ENCODE measurements at regions not wholly inside any gene's neighbourhood (a gene's known extent, or its start where the extent isn't known, plus 50 kb on each side); places are given as distances from the start of the nearest gene placed in this dataset.
"Not testable (repeated sequence)": the region's sequence is repeated elsewhere in the genome, so short reads cannot be mapped to it uniquely, and the experiment has no call there.

GRCh38 chr4:59650861-59651260 is 1549.3 kb upstream of the ADGRL3 start:
- no peak overlapping the region for H3K27ac ChIP-seq
- no peaks in the 10 kb centered on the region for H3K4me1 ChIP-seq (ENCODE audit: low read depth)
- H3K36me3 ChIP-seq = no peaks in the 10 kb centered on the region
- H3K4me3 ChIP-seq = no peak overlapping the region
- H3K27me3 ChIP-seq = no peaks in the 10 kb centered on the region
- TF ChIP-seq CTCF (IDR thresholded peaks at IDR 0.05; ENCODE audit: low read depth, low read length) = no peak
- DNase-seq (ENCODE audit: low read depth in 1 of 2, low spot score in 1 of 2) = no peak
- H3K9me3 ChIP-seq (ENCODE audit: low read depth) = no peaks in the 10 kb centered on the region

DNA sequence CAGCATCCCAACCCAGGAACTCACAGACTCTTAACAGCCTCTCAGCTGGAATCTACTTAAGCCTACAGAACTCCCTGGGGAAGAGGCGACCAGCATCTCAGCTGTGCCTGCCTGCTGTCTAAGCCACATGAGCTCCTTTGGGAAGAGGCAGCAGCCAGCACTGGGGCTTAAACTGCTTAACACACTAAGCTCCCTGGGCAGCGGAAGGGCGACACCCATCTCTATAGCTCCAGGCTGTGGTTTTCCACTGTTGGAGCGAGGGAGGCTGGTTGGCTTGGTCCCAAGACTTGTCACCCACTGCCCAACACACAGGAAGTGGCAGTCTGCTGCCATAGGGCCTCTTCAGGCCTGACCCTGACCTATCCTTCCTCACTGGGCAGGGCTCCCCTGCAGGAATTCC is 1544.1 kb upstream of the ADGRL3 start:
- H3K27me3 ChIP-seq = no peaks in the 10 kb centered on the region
- H3K9me3 ChIP-seq (ENCODE audit: low read depth) = no peaks in the 10 kb centered on the region
- no peaks in the 10 kb centered on the region for H3K36me3 ChIP-seq
- no peaks in the 10 kb centered on the region for H3K4me1 ChIP-seq (ENCODE audit: low read depth)
- no peak overlapping the region for H3K27ac ChIP-seq
- DNase-seq (ENCODE audit: low read depth in 1 of 2, low spot score in 1 of 2) = no peak
- no peak for TF ChIP-seq CTCF (IDR thresholded peaks at IDR 0.05; ENCODE audit: low read depth, low read length)
- H3K4me3 ChIP-seq = no peak overlapping the region

GRCh38 chr4:59664771-59665170 is 1535.4 kb upstream of the ADGRL3 start:
- Histone ChIP-seq H3K36me3 (no peaks in the 10 kb centered on the region), H3K4me3 (no peak overlapping the region), H3K9me3 (ENCODE audit: low read depth) (no peaks in the 10 kb centered on the region), H3K27me3 (no peaks in the 10 kb centered on the region), H3K27ac (no peak overlapping the region), H3K4me1 (ENCODE audit: low read depth) (no peaks in the 10 kb centered on the region)
- no peak for DNase-seq (ENCODE audit: low read depth in 1 of 2, low spot score in 1 of 2)
- no peak for TF ChIP-seq CTCF (IDR thresholded peaks at IDR 0.05; ENCODE audit: low read depth, low read length)

- H3K4me3 ChIP-seq = no peak overlapping the region
- no peak for DNase-seq (ENCODE audit: low read depth in 1 of 2, low spot score in 1 of 2)
- no peaks in the 10 kb centered on the region for H3K9me3 ChIP-seq (ENCODE audit: low read depth)
- H3K4me1 ChIP-seq (ENCODE audit: low read depth) = no peaks in the 10 kb centered on the region
- H3K36me3 ChIP-seq = no peaks in the 10 kb centered on the region
- TF ChIP-seq CTCF (IDR thresholded peaks at IDR 0.05; ENCODE audit: low read depth, low read length) = no peak
- H3K27ac ChIP-seq = no peak overlapping the region
- no peaks in the 10 kb centered on the region for H3K27me3 ChIP-seq
Observed at GRCh38 chr4:59666645-59667044, 1533.5 kb upstream of the ADGRL3 start.

DNA sequence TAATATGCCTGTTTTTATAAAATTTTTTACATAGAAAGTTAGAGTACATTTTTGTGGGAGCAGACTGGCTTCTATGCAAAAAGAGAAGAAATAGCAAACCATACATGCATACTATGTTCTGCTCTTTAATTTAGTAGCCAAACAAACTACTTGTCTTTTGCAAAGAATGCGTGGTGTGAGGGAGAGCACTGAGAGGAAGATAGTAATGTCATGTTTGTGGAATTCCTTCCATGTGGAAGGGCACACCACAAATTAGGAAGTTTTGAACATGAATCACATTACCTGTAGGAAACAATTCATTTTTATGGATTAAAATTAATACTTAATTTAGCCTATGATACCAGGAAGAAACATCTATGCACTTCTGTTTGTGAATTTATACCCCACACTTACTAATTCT is 1529.1 kb upstream of the ADGRL3 start:
- TF ChIP-seq CTCF (IDR thresholded peaks at IDR 0.05; ENCODE audit: low read depth, low read length) = no peak
- no peak overlapping the region for H3K27ac ChIP-seq

DNA sequence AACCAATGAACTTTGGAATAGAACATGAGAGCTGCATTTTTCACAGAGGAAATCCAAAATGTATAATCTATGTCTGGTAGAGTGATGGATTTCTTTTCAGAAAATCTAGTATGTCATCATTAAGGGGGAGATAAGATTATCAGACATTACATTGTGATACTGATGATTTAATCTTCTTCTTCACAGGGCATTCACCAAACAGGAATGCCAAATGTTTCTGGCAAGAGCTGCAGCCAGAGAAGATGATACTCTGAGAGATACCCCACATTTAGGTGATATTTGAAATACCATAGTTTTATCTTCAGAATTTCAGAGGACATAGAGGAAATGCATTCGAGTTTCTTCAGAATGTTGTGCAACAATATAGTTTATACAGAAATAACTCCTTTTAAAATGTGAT is 1523.7 kb upstream of the ADGRL3 start:
- H3K27me3 ChIP-seq = no peaks in the 10 kb centered on the region
- H3K4me3 ChIP-seq = no peak overlapping the region

More for the DNA sequence above, 1529.1 kb upstream of the ADGRL3 start:
- H3K36me3 ChIP-seq = no peaks in the 10 kb centered on the region
- no peak overlapping the region for H3K4me3 ChIP-seq
- H3K27me3 ChIP-seq = no peaks in the 10 kb centered on the region
- no peaks in the 10 kb centered on the region for H3K4me1 ChIP-seq (ENCODE audit: low read depth)
- no peaks in the 10 kb centered on the region for H3K9me3 ChIP-seq (ENCODE audit: low read depth)
- no peak for DNase-seq (ENCODE audit: low read depth in 1 of 2, low spot score in 1 of 2)

GRCh38 chr4:59676992-59677391 is 1523.1 kb upstream of the ADGRL3 start:
- DNase-seq (ENCODE audit: low read depth in 1 of 2, low spot score in 1 of 2); H3K9me3 ChIP-seq (ENCODE audit: low read depth); H3K36me3 ChIP-seq; H3K4me3 ChIP-seq; H3K27ac ChIP-seq; H3K4me1 ChIP-seq (ENCODE audit: low read depth); H3K27me3 ChIP-seq: not testable (repeated sequence)

More for the DNA sequence above, 1523.7 kb upstream of the ADGRL3 start:
- Histone ChIP-seq H3K36me3 (no peaks in the 10 kb centered on the region), H3K27ac (no peak overlapping the region), H3K9me3 (ENCODE audit: low read depth) (no peaks in the 10 kb centered on the region), H3K4me1 (ENCODE audit: low read depth) (no peaks in the 10 kb centered on the region)
- TF ChIP-seq CTCF (IDR thresholded peaks at IDR 0.05; ENCODE audit: low read depth, low read length) = no peak
- no peak for DNase-seq (ENCODE audit: low read depth in 1 of 2, low spot score in 1 of 2)
